PC-3 (cell line): ENCODE measurements at regions not wholly inside any gene's neighbourhood (a gene's known extent, or its start where the extent isn't known, plus 50 kb on each side); places are given as distances from the start of the nearest gene placed in this dataset.

ENCODE experiments used
- EZH2 ChIP-seq: fragments of 300-600 bp; sonication (generic); IDR thresholded peaks from one replicate; pipeline ENCODE4 v1.6.1; 2017; ENCODE audit warnings: antibody characterized with exemption, mild to moderate bottlenecking, low read length; ENCODE audit not compliant: unreplicated experiment
- TF ChIP-seq, protein P1 (sequence below): fragments of 300-600 bp; sonication (generic); conservative IDR thresholded peaks from 2 replicates; pipeline ENCODE4 v1.5.1; 2017; ENCODE audit warnings: antibody characterized with exemption, low read depth, mild to moderate bottlenecking, low read length

DNA sequence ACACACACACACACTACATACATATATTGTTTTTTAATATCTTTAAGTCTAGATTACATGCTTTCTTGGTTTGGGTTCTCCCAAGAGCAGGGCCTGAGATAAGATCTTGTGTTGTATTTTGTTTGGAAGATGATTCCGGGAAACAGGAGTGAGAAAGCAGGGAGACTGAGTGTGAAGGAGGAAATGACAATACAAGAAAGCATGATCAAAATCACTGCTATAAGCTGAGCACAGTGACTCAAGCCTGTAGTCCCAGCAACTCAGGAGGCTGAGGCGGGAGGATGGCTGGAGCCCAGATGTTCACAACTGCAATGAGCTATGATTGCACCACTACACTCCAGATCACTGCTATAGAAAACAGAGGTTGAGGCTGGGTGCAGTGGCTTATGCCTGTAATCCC is 267.6 kb downstream of the SKIDA1 start:
- TF ChIP-seq, protein P1, sequence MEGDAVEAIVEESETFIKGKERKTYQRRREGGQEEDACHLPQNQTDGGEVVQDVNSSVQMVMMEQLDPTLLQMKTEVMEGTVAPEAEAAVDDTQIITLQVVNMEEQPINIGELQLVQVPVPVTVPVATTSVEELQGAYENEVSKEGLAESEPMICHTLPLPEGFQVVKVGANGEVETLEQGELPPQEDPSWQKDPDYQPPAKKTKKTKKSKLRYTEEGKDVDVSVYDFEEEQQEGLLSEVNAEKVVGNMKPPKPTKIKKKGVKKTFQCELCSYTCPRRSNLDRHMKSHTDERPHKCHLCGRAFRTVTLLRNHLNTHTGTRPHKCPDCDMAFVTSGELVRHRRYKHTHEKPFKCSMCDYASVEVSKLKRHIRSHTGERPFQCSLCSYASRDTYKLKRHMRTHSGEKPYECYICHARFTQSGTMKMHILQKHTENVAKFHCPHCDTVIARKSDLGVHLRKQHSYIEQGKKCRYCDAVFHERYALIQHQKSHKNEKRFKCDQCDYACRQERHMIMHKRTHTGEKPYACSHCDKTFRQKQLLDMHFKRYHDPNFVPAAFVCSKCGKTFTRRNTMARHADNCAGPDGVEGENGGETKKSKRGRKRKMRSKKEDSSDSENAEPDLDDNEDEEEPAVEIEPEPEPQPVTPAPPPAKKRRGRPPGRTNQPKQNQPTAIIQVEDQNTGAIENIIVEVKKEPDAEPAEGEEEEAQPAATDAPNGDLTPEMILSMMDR: no peak
- TF ChIP-seq EZH2: no peak
